GM21526 (cell line): ENCODE measurements at regions not wholly inside any gene's neighbourhood (a gene's known extent, or its start where the extent isn't known, plus 50 kb on each side); places are given as distances from the start of the nearest gene placed in this dataset.
"Not testable (repeated sequence)": the region's sequence is repeated elsewhere in the genome, so short reads cannot be mapped to it uniquely, and the experiment has no call there.

Experiments
- ATAC-seq: cut with Tn5 transposase; IDR thresholded peaks from one replicate; pipeline ENCODE4 v1.9.1; 2021; ENCODE audit warnings: moderate library complexity; ENCODE audit not compliant: unreplicated experiment, low FRiP score

GRCh38 chr1:204777591-204777990 lies 92.1 kb upstream of the LRRN2 start:
- ATAC-seq = no peak

- no peak for ATAC-seq
These were observed 90.0 kb upstream of the NFASC start for GRCh38 chr1:204780630-204781029.

GRCh38 chr1:204782118-204782700 lies 88.5 kb upstream of the NFASC start:
- no peak for ATAC-seq

- not testable (repeated sequence) for ATAC-seq
These were observed 85.6 kb upstream of the NFASC start for GRCh38 chr1:204785023-204785422.

- no peak for ATAC-seq
These were observed 82.2 kb upstream of the NFASC start for GRCh38 chr1:204788470-204788869.

GRCh38 chr1:204791453-204792353 lies 79.0 kb upstream of the NFASC start:
- no peak for ATAC-seq

GRCh38 chr1:204792354-204792692 lies 78.3 kb upstream of the NFASC start:
- no peak for ATAC-seq

GRCh38 chr1:204793259-204793914 lies 77.3 kb upstream of the NFASC start:
- no peak for ATAC-seq

GRCh38 chr1:204796886-204797285 lies 73.8 kb upstream of the NFASC start:
- not testable (repeated sequence) for ATAC-seq

GRCh38 chr1:204797401-204797800 lies 73.3 kb upstream of the NFASC start:
- no peak for ATAC-seq

- no peak for ATAC-seq
These were observed 71.0 kb upstream of the NFASC start for GRCh38 chr1:204799630-204800029.

GRCh38 chr1:204801211-204801610 lies 69.5 kb upstream of the NFASC start:
- ATAC-seq = no peak

GRCh38 chr1:204802401-204803175 lies 68.1 kb upstream of the NFASC start:
- no peak for ATAC-seq

GRCh38 chr1:204803607-204804006 lies 67.1 kb upstream of the NFASC start:
- no peak for ATAC-seq

- ATAC-seq = peak; percentile 75
These were observed 63.5 kb upstream of the NFASC start for GRCh38 chr1:204806943-204807687.

- no peak for ATAC-seq
These were observed 61.2 kb upstream of the NFASC start for GRCh38 chr1:204809488-204809887.

- no peak for ATAC-seq
These were observed 57.8 kb upstream of the NFASC start for GRCh38 chr1:204812842-204813241.

GRCh38 chr1:204813522-204813921 lies 57.1 kb upstream of the NFASC start:
- ATAC-seq = no peak

GRCh38 chr1:204814166-204814884 lies 56.3 kb upstream of the NFASC start:
- ATAC-seq = no peak

- no peak for ATAC-seq
These were observed 53.3 kb upstream of the NFASC start for GRCh38 chr1:204817341-204817740.
